ENCODE measurements at regions not wholly inside any gene's neighbourhood (a gene's known extent, or its start where the extent isn't known, plus 50 kb on each side); places are given as distances from the start of the nearest gene placed in this dataset.

DNA sequence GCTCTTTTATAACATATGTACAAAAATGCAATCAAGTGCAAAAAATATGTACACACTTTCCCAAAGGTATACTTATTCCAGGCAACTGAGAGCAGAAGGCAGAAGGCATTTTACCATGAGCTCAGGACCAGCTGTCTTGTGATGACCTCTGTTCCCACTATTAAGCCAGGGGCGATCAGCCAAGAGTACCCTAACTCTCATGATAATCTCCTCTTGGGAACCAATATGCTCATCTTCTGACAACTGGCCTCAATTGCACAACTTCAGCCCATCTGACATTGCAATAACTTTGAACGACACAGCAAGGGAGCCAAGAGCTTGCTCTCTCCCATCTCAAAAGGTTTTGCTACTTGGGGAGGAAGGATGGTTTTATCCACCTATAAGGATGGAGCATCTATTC is 471.9 kb downstream of the HS3ST3B1 start:
- Mint-ChIP-seq H3K27ac (no peak overlapping the region), H3K4me3 (no peak overlapping the region), H3K9me3 (peaks cover 18% of the 10 kb centered on the region), H3K4me1 (ENCODE audit: low read depth) (peaks cover 34% of the 10 kb centered on the region), H3K36me3 (ENCODE audit: low read depth) (no peaks in the 10 kb centered on the region), H3K27me3 (ENCODE audit: insufficient read depth) (peaks cover 2% of the 10 kb centered on the region)
- no peak for TF ChIP-seq CTCF (IDR thresholded peaks at IDR 0.05)
- DNase-seq, result no peak

DNA sequence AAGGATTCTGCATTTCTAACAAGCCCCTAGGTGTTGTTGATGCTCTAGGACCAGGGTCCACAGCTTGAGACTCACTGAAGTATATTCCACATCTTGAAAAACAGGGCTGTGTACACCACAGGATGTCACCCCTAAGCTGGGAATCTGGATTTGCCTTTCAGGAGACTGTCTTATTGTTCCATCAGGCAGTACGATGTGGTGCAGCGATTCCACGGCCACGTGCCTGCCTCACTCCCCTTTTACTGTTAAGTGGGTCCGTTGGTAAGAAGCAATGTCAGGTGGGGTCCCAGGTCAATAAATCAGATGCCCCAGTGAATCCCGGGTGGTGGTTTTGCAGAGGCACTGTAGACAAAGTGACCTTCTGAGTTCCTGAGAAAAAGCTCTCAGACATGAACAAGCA is 470.7 kb downstream of the HS3ST3B1 start:
- H3K27ac Mint-ChIP-seq, result no peak overlapping the region
- no peak overlapping the region; the same call in 1 of the 2 replicates for H3K4me3 Mint-ChIP-seq
- H3K36me3 Mint-ChIP-seq (ENCODE audit: low read depth), result no peaks in the 10 kb centered on the region; the same call in 1 of the 2 replicates
- no peak for DNase-seq
- H3K27me3 Mint-ChIP-seq (ENCODE audit: insufficient read depth), result peaks cover 2% of the 10 kb centered on the region
- peaks cover 18% of the 10 kb centered on the region for H3K9me3 Mint-ChIP-seq
- peaks cover 24% of the 10 kb centered on the region for H3K4me1 Mint-ChIP-seq (ENCODE audit: low read depth)
- TF ChIP-seq CTCF (IDR thresholded peaks at IDR 0.05), result no peak

DNA sequence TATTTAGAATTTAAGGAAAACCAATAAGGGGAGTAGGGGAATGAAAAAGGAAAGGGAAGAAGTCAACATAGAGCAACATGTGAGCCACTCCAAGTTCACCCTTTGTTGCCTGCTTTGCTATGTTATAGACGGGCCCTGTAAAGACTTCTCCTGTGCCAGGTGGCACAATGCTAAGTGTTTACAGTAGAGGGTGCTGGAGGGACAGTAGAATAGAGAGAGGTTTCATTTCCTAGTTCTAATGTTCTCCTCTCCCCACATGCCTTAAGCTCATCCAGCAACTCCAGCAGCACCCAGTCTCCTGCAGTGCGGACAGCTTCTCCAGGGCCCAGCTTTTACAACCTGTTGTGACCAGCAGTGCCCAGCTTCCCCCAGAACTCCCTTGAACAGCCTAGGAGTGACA is 468.0 kb downstream of the HS3ST3B1 start:
- TF ChIP-seq CTCF (IDR thresholded peaks at IDR 0.05), result no peak
- Mint-ChIP-seq H3K9me3 (peaks cover 13% of the 10 kb centered on the region), H3K4me1 (ENCODE audit: low read depth) (peaks cover 10% of the 10 kb centered on the region; the same call in 1 of the 2 replicates), H3K27ac (no peak overlapping the region), H3K27me3 (ENCODE audit: insufficient read depth) (no peaks in the 10 kb centered on the region; the same call in 1 of the 2 replicates), H3K36me3 (ENCODE audit: low read depth) (no peaks in the 10 kb centered on the region; the same call in 1 of the 2 replicates), H3K4me3 (no peak overlapping the region)
- DNase-seq, result no peak

DNA sequence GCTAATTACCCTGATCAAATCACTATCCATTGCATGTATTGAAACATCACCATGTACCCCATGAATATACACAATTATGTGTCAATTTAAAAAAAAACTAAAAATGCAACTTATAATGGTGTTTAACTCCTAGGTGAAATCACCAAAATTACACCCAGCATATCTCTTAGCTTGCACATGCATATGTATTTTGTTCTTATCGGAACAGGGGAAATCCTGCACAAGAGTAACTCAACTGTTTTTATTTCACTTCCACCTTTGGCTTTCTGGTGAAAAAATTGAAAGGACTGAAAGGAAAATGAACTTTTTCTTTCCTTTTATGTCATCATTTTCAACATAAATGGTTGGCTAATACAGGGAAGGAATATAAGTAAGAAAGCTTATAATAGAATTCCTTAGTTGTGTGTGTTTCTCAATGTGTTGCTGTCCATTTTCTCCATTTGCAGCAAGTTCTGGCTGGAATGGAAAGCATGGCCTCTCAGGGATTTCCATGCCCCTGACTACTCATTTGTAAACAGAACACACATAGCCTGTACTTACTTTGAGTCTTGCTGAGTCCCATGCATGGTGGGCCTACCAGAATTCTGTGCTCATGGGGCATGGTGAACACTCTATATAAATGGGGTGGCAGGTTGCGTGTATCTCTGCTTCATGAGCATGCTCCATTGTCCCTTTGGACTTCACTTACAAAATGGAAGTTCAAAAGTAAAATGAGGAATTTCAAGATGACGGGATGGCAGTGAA is 462.0 kb downstream of the HS3ST3B1 start:
- Mint-ChIP-seq H3K36me3 (ENCODE audit: low read depth) (no peaks in the 10 kb centered on the region; the same call in 1 of the 2 replicates), H3K27ac (no peak overlapping the region), H3K4me3 (no peak overlapping the region), H3K9me3 (no peaks in the 10 kb centered on the region; the same call in 1 of the 2 replicates), H3K4me1 (ENCODE audit: low read depth) (peaks cover 10% of the 10 kb centered on the region; the same call in 1 of the 2 replicates), H3K27me3 (ENCODE audit: insufficient read depth) (no peaks in the 10 kb centered on the region; the same call in 1 of the 2 replicates)
- TF ChIP-seq CTCF (IDR thresholded peaks at IDR 0.05), result no peak
- no peak for DNase-seq

DNA sequence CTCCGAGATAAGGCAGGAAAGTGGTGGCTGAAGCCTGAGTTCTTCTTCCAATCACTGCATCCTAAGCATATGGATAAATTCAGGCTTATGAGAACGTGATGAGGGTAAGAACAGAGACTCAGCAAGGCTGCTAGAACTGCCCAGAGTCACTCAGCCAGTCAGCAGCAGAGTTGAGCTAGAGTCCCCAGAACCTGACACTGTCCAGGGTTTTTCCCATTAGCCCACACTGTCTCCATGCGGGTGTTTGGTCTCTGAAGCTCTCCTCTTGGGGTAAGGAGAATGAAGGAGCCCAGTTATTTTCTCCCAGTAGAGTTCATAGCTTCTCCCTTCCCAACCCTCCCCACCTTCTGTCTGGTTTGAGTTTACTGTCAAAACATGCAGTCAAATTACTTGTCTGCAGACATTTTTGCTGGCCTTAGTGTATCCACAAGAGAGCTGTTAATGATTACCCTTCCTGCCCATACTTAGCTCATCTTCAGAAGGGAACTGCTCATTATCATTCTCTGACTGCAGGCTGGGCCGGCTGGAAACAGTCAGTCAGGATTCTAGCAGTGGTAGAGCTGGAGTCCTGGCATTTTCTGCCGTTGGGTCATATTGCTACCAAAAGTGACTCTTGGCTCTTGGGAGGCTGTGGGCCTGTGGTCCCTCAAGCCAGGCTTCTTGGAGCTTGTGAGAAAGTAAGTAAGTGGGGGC is 460.0 kb downstream of the HS3ST3B1 start:
- H3K4me3 Mint-ChIP-seq, result no peak overlapping the region
- no peak for TF ChIP-seq CTCF (IDR thresholded peaks at IDR 0.05)
- peaks cover 10% of the 10 kb centered on the region; the same call in 1 of the 2 replicates for H3K4me1 Mint-ChIP-seq (ENCODE audit: low read depth)
- no peaks in the 10 kb centered on the region; the same call in 1 of the 2 replicates for H3K9me3 Mint-ChIP-seq
- no peak for DNase-seq
- no peak overlapping the region; the same call in 1 of the 2 replicates for H3K27ac Mint-ChIP-seq
- H3K36me3 Mint-ChIP-seq (ENCODE audit: low read depth), result no peaks in the 10 kb centered on the region
- peaks cover under 1% of the 10 kb centered on the region for H3K27me3 Mint-ChIP-seq (ENCODE audit: insufficient read depth)
